ENCODE measurements at regions not wholly inside any gene's neighbourhood (a gene's known extent, or its start where the extent isn't known, plus 50 kb on each side); places are given as distances from the start of the nearest gene placed in this dataset.
"Not testable (repeated sequence)": the region's sequence is repeated elsewhere in the genome, so short reads cannot be mapped to it uniquely, and the experiment has no call there.

DNA sequence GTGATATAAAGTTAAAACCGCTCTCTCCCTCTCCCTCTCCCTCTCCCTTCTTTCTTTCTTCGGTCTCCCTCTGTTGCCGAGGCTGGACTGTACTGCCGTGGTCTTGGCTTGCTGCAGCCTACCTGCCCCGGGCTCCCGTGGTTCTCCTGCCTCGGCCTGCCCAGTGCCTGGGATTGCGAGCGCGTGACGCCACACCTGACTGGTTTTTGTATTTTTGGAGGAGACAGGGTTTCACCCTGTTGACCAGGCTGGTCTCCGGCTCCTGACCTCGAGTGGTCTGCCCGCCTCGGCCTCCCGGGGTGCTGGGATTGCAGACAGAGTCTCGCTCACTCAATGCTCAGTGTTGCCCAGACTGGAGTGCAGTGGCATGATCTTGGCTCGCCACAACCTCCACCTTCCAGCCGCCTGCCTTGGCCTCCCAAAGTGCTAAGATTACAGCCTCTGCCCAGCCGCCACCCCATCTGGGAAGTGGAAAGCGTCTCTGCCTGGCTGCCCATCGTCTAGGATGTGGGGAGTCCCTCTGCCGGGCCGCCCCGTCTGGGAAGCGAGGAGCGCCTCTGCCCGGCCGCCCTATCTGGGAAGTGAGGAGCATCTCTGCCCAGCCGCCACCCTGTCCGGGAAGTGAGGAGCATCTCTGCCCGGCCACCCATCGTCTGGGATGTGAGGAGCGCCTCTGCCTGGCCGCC is 400.5 kb downstream of the CAAP1 start:
- TF ChIP-seq, protein P1, sequence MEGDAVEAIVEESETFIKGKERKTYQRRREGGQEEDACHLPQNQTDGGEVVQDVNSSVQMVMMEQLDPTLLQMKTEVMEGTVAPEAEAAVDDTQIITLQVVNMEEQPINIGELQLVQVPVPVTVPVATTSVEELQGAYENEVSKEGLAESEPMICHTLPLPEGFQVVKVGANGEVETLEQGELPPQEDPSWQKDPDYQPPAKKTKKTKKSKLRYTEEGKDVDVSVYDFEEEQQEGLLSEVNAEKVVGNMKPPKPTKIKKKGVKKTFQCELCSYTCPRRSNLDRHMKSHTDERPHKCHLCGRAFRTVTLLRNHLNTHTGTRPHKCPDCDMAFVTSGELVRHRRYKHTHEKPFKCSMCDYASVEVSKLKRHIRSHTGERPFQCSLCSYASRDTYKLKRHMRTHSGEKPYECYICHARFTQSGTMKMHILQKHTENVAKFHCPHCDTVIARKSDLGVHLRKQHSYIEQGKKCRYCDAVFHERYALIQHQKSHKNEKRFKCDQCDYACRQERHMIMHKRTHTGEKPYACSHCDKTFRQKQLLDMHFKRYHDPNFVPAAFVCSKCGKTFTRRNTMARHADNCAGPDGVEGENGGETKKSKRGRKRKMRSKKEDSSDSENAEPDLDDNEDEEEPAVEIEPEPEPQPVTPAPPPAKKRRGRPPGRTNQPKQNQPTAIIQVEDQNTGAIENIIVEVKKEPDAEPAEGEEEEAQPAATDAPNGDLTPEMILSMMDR (IDR thresholded peaks at IDR 0.05) = not testable (repeated sequence)
- not testable (repeated sequence) for TF ChIP-seq POLR2A (IDR thresholded peaks at IDR 0.05)

Data from breast epithelium (tissue), 3 donors.